ENCODE measurements at regions not wholly inside any gene's neighbourhood (a gene's known extent, or its start where the extent isn't known, plus 50 kb on each side); places are given as distances from the start of the nearest gene placed in this dataset.

GRCh38 chr5:103758996-103759395 lies 196.4 kb upstream of the NUDT12 start (continued):
- TF ChIP-seq ZXDB (tag by site-specific recombination; IDR thresholded peaks at IDR 0.05) (no peak), ZNF830 (tag by site-specific recombination; IDR thresholded peaks at IDR 0.05; ENCODE audit: low read depth) (no peak), ZNF433 (tag by site-specific recombination; IDR thresholded peaks at IDR 0.05; ENCODE audit: low read depth) (no peak), ZNF37A (tag by site-specific recombination; IDR thresholded peaks at IDR 0.05) (no peak), RBAK (tag by site-specific recombination; IDR thresholded peaks at IDR 0.05) (no peak), ZIC2 (tag by site-specific recombination; IDR thresholded peaks at IDR 0.05) (no peak), GLIS2 (tag by site-specific recombination; IDR thresholded peaks at IDR 0.05) (no peak), ZNF843 (tag by site-specific recombination; IDR thresholded peaks at IDR 0.05) (no peak)
- TF ChIP-seq, protein P1, sequence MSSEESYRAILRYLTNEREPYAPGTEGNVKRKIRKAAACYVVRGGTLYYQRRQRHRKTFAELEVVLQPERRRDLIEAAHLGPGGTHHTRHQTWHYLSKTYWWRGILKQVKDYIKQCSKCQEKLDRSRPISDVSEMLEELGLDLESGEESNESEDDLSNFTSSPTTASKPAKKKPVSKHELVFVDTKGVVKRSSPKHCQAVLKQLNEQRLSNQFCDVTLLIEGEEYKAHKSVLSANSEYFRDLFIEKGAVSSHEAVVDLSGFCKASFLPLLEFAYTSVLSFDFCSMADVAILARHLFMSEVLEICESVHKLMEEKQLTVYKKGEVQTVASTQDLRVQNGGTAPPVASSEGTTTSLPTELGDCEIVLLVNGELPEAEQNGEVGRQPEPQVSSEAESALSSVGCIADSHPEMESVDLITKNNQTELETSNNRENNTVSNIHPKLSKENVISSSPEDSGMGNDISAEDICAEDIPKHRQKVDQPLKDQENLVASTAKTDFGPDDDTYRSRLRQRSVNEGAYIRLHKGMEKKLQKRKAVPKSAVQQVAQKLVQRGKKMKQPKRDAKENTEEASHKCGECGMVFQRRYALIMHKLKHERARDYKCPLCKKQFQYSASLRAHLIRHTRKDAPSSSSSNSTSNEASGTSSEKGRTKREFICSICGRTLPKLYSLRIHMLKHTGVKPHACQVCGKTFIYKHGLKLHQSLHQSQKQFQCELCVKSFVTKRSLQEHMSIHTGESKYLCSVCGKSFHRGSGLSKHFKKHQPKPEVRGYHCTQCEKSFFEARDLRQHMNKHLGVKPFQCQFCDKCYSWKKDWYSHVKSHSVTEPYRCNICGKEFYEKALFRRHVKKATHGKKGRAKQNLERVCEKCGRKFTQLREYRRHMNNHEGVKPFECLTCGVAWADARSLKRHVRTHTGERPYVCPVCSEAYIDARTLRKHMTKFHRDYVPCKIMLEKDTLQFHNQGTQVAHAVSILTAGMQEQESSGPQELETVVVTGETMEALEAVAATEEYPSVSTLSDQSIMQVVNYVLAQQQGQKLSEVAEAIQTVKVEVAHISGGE (tag by site-specific recombination; conservative IDR thresholded peaks at IDR 0.05; ENCODE audit: low read depth): no peak
- TF ChIP-seq, protein P2, sequence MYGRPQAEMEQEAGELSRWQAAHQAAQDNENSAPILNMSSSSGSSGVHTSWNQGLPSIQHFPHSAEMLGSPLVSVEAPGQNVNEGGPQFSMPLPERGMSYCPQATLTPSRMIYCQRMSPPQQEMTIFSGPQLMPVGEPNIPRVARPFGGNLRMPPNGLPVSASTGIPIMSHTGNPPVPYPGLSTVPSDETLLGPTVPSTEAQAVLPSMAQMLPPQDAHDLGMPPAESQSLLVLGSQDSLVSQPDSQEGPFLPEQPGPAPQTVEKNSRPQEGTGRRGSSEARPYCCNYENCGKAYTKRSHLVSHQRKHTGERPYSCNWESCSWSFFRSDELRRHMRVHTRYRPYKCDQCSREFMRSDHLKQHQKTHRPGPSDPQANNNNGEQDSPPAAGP (tag by site-specific recombination; IDR thresholded peaks at IDR 0.05): no peak

- H3K4me1 ChIP-seq (ENCODE audit: control insufficient read depth, insufficient read depth, low read length): no peaks in the 10 kb centered on the region
- TF ChIP-seq ZNF221 (tag by site-specific recombination; IDR thresholded peaks at IDR 0.05; ENCODE audit: borderline replicate concordance): no peak
- TF ChIP-seq MEIS1 (CRISPR knock-in tag; IDR thresholded peaks at IDR 0.05; ENCODE audit: borderline replicate concordance): no peak
- no peak for TF ChIP-seq SALL2 (tag by site-specific recombination; IDR thresholded peaks at IDR 0.05; ENCODE audit: borderline replicate concordance)
- no peak for TF ChIP-seq ZNF791 (tag by site-specific recombination; IDR thresholded peaks at IDR 0.05)
- no peak for TF ChIP-seq GLI2 (tag by site-specific recombination; IDR thresholded peaks at IDR 0.05; ENCODE audit: borderline replicate concordance, low read depth)
- TF ChIP-seq ZNF707 (tag by site-specific recombination; IDR thresholded peaks at IDR 0.05): no peak
- no peak for TF ChIP-seq WT1 (tag by site-specific recombination; IDR thresholded peaks at IDR 0.05)
- no peak for TF ChIP-seq TCF7L2 (IDR thresholded peaks at IDR 0.05; ENCODE audit: borderline replicate concordance, low read depth, low read length)
- TF ChIP-seq ZNF10 (tag by site-specific recombination; IDR thresholded peaks at IDR 0.05): no peak
- no peak for TF ChIP-seq ZNF621 (tag by site-specific recombination; IDR thresholded peaks at IDR 0.05)
- TF ChIP-seq SCRT2 (tag by site-specific recombination; IDR thresholded peaks at IDR 0.05): no peak
- TF ChIP-seq GLIS2 (tag by site-specific recombination; IDR thresholded peaks at IDR 0.05): no peak
- no peak for TF ChIP-seq ZNF416 (tag by site-specific recombination; IDR thresholded peaks at IDR 0.05)
- no peak for TF ChIP-seq ZNF140 (tag by site-specific recombination; IDR thresholded peaks at IDR 0.05)
- TF ChIP-seq ZNF555 (tag by site-specific recombination; conservative IDR thresholded peaks at IDR 0.05): no peak
- no peak for TF ChIP-seq MYNN (tag by site-specific recombination; IDR thresholded peaks at IDR 0.05; ENCODE audit: borderline replicate concordance)
- ChIA-PET CTCF (interaction anchor here (0.6 kb wide), 1 partner anchor 663 kb away, joined by 3 read pairs; no protein-coding TSS in a partner anchor), POLR2A (no interaction called here)
- no peak overlapping the region for H3K4me3 ChIP-seq (ENCODE audit: low read depth, low read length)
- no peaks in the 10 kb centered on the region for H3K9me3 ChIP-seq (ENCODE audit: control insufficient read depth, insufficient read depth, low read depth, low read length)
- H3K36me3 ChIP-seq (ENCODE audit: control insufficient read depth in 2 of 2, insufficient read depth in 1 of 2, low read length in 2 of 2): no peaks in the 10 kb centered on the region
- H3K27ac ChIP-seq (ENCODE audit: extremely low read depth, low read depth, low read length): no peak overlapping the region
Observed at GRCh38 chr5:103755974-103756373, 193.4 kb upstream of the NUDT12 start.

All from HEK293 (cell line).